ENCODE measurements at regions not wholly inside any gene's neighbourhood (a gene's known extent, or its start where the extent isn't known, plus 50 kb on each side); places are given as distances from the start of the nearest gene placed in this dataset.

GRCh38 chr14:43362586-43362985, 1144.5 kb downstream of the FSCB start:
- TF ChIP-seq CTCF (IDR thresholded peaks at IDR 0.05) (no peak), EZH2 (IDR thresholded peaks at IDR 0.05; ENCODE audit: borderline replicate concordance, insufficient read depth, low read depth, low read length, poor library complexity, severe bottlenecking) (no peak)

All from B cell (primary cell).